Uterus (tissue), 2 donors: ENCODE measurements at regions not wholly inside any gene's neighbourhood (a gene's known extent, or its start where the extent isn't known, plus 50 kb on each side); places are given as distances from the start of the nearest gene placed in this dataset.
"Not testable (repeated sequence)": the region's sequence is repeated elsewhere in the genome, so short reads cannot be mapped to it uniquely, and the experiment has no call there.

ENCODE experiments used
- POLR2A ChIP-seq, 2 donors: fragments of 450-650 bp; IDR thresholded peaks; one replicate each; pipeline ENCODE4 v1.6.1; 2016; ENCODE audit warnings: antibody characterized with exemption in 2 of 2, mild to moderate bottlenecking in 1 of 2, moderate library complexity in 1 of 2
- TF ChIP-seq, protein P1 (sequence below), 4 experiments: fragments of 200-600 bp in 2 of 4; fragments of 450-650 bp in 2 of 4; sonication (generic) in 2 of 4; IDR thresholded peaks; one replicate each; pipeline ENCODE4 v1.5.1; 2016 to 2019; ENCODE audit warnings: antibody characterized with exemption in 4 of 4, mild to moderate bottlenecking in 2 of 4, moderate library complexity in 1 of 4

DNA sequence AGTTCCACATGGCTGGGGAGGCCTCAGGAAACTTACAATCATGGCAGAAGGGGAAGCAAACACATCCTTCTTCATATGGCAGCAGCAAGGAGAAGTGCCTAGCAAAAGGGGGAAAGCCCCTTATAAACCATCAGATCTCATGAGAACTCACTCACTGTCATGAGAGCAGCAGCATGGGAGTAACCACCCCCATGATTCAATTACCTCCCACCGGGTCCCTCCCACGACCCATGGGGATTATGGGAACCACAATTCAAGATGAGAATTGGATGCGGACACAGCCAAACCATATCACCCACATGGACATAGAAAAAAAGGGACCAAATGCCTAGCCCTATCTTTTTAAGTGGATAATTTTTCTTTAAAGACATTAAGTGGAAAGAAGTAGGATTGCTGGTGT is 350.7 kb downstream of the BCL11B start:
- TF ChIP-seq, protein P1, sequence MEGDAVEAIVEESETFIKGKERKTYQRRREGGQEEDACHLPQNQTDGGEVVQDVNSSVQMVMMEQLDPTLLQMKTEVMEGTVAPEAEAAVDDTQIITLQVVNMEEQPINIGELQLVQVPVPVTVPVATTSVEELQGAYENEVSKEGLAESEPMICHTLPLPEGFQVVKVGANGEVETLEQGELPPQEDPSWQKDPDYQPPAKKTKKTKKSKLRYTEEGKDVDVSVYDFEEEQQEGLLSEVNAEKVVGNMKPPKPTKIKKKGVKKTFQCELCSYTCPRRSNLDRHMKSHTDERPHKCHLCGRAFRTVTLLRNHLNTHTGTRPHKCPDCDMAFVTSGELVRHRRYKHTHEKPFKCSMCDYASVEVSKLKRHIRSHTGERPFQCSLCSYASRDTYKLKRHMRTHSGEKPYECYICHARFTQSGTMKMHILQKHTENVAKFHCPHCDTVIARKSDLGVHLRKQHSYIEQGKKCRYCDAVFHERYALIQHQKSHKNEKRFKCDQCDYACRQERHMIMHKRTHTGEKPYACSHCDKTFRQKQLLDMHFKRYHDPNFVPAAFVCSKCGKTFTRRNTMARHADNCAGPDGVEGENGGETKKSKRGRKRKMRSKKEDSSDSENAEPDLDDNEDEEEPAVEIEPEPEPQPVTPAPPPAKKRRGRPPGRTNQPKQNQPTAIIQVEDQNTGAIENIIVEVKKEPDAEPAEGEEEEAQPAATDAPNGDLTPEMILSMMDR (IDR thresholded peaks at IDR 0.05): not testable (repeated sequence)
- not testable (repeated sequence) for TF ChIP-seq POLR2A (IDR thresholded peaks at IDR 0.05)
